PFSK-1 (cell line): ENCODE measurements at regions not wholly inside any gene's neighbourhood (a gene's known extent, or its start where the extent isn't known, plus 50 kb on each side); places are given as distances from the start of the nearest gene placed in this dataset.

Experiments used
- FOXP2 ChIP-seq: optimal IDR thresholded peaks from 2 replicates; pipeline ENCODE3; 2011; ENCODE audit warnings: borderline replicate concordance, control low read depth, inconsistent platforms; ENCODE audit not compliant: insufficient read depth; ENCODE audit errors: extremely low read length, extremely low read depth
- POLR2AphosphoS5 ChIP-seq: IDR thresholded peaks from 2 replicates; pipeline ENCODE4 v1.6.1; 2012; ENCODE audit warnings: low read depth, mild to moderate bottlenecking, control low read depth, low read length, moderate library complexity
- TAF1 ChIP-seq: IDR thresholded peaks from 2 replicates; pipeline ENCODE4 v1.6.1; 2012; ENCODE audit warnings: low read length, control low read depth, borderline replicate concordance; ENCODE audit not compliant: insufficient read depth

GRCh38 chr7:17130281-17131059, 168.0 kb upstream of the AHR start:
- TF ChIP-seq POLR2AphosphoS5 (no peak), FOXP2 (peak; percentile 57), TAF1 (no peak)
